Heart right ventricle (tissue), 16 donors: ENCODE measurements at regions not wholly inside any gene's neighbourhood (a gene's known extent, or its start where the extent isn't known, plus 50 kb on each side); places are given as distances from the start of the nearest gene placed in this dataset.

Source experiments
- ATAC-seq, 8 donors: fragments of 200-7000 bp; cut with Tn5 transposase; one replicate each; pipeline ENCODE4 v1.9.1; 2020; ENCODE audit warnings: mild to moderate bottlenecking in 8 of 8, moderate library complexity in 8 of 8, moderate number of reproducible peaks in 1 of 8
- DNase-seq, 2 donors: peaks; one replicate each; pipeline ENCODE4 v3.0.0-alpha.2; 2020
- H3K27ac ChIP-seq, 10 donors: fragments of 200-600 bp; sonication (generic) in 2 of 10; one replicate each; pipeline versions ENCODE4 v1.5.0 to v1.8.0; 2020 to 2022; ENCODE audit warnings: mild to moderate bottlenecking in 3 of 10
- H3K27me3 ChIP-seq, 7 donors: fragments of 200-600 bp; one replicate each; pipeline ENCODE4 v1.8.0; 2021 to 2022; ENCODE audit warnings: mild to moderate bottlenecking in 2 of 7
- H3K36me3 ChIP-seq, 9 donors: fragments of 200-600 bp; sonication (generic) in 1 of 9; one replicate each; pipeline versions ENCODE4 v1.5.0 to v1.8.0; 2020 to 2022; ENCODE audit warnings: mild to moderate bottlenecking in 2 of 9
- H3K4me1 ChIP-seq, 9 donors: fragments of 200-600 bp; sonication (generic) in 1 of 9; one replicate each; pipeline versions ENCODE4 v1.5.0 to v1.8.0; 2020 to 2022; ENCODE audit warnings: mild to moderate bottlenecking in 4 of 9
- H3K4me3 ChIP-seq, 10 donors: fragments of 200-600 bp; sonication (generic) in 2 of 10; one replicate each; pipeline versions ENCODE4 v1.5.0 to v1.8.0; 2020 to 2022; ENCODE audit warnings: mild to moderate bottlenecking in 7 of 10, moderate library complexity in 2 of 10
- H3K9me3 ChIP-seq, 11 donors: fragments of 200-600 bp in 10 of 11; sonication (generic) in 2 of 11; one replicate each; pipeline versions ENCODE4 v1.5.0 to v1.8.0; 2013 to 2022; ENCODE audit warnings: mild to moderate bottlenecking in 2 of 11, control low read depth in 1 of 11, moderate library complexity in 1 of 11
- CTCF ChIP-seq, 9 donors: fragments of 200-600 bp; sonication (generic) in 2 of 9; IDR thresholded peaks; one replicate each; pipeline versions ENCODE4 v1.5.0 to v1.8.0; 2021 to 2022; ENCODE audit warnings: antibody characterized with exemption in 9 of 9, mild to moderate bottlenecking in 5 of 9, moderate library complexity in 1 of 9
- WGBS, 2 donors: extraction: QIAGEN DNeasy Blood & Tissue Kit; methylation state at CpG; one replicate each; pipeline ENCODE4 v1.1.7; 2013; ENCODE audit warnings: inconsistent platforms in 1 of 2; 5-methylcytosine and 5-hydroxymethylcytosine counted together
- intact Hi-C, 10 donors: fragments of 100-400 bp; cut with DNase I; formaldehyde crosslinking; loops; one replicate each; pipeline versions ENCODE4 v1.11.1 to v1.14.2; 2022
- donor health status: Arrhythmogenic right ventricular cardiomyopathy.
- donor health status: ischemic (EF 13 %, LVEDD 7.1; RV severe dilation, severe dysfunction).
- donor health status: healthy with polysubstance abuse.
- donor health status: DM: no; HTN: yes; CAD: no.
- donor health status: DM: no; HTN: no; CAD: no.
- donor health status: ischemic (EF 25% LVEDD 6.9; RV normal size, moderate dysfunction).
- donor health status: ischemic (EF 25% LVEDD 5.7; RV mildly dilated, moderate dysfunction).
- donor health status: healthy.
- donor health status: DM: yes; HTN: yes; CAD: no.
- donor health status: Ischemic cardiomyopathy.
- donor health status: ischemic (EF 35%, LVEDD 5.7; RV mildly dilated, moderate dysfunction).
- donor health status: nonischemic (EF 11% LVEDD 7.7; RV severe dilation, severe dysfunction).
- donor health status: DM: yes; HTN: yes; CAD: no.
- donor health status: PGD.
- donor health status: ischemic (EF 29% LVEDD 5.4; RV normal size, mild dysfunction).
- donor health status: nonischemic (EF 23%, LVEDD 6.1; RV moderate dilation, normal function).

DNA sequence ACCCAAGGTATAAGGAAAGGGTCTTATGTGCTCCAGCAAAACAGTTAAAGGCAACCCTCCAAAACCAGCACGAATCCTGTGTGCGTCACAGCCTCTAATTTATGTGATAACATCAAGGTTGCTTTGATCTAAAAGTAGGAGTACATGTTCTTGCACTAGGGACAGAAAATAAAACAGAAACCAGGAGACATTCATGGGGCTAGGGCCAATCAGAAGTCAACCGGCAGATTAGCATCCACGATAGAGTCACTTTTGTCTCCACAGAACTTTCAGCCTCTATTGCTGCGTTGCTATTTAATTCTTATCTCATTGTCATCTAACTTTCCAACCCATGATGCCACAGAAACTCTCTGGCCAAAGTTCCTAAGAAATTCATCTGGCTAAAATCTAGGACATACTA, 178.8 kb upstream of the PTCHD4 start:
- Histone ChIP-seq H3K27me3 (no peaks in the 10 kb centered on the region), H3K9me3 (peaks cover 0 to 31% (median 5%) of the 10 kb centered on the region in 11 donors), H3K4me3 (no peak overlapping the region), H3K4me1 (no peaks in the 10 kb centered on the region), H3K27ac (no peak overlapping the region), H3K36me3 (no peaks in the 10 kb centered on the region)
- no peak for ATAC-seq
- 77 to 80% methylated on average over 5 of the region's 5 CpGs for WGBS, 2 donors
- TF ChIP-seq CTCF (IDR thresholded peaks at IDR 0.05): no peak
- DNase-seq: no peak
- intact Hi-C loops: no loop called here

GRCh38 chr6:48281217-48281616, 170.2 kb upstream of the PTCHD4 start:
- Histone ChIP-seq H3K36me3 (no peaks in the 10 kb centered on the region), H3K9me3 (peaks cover 0 to 16% (median under 1%) of the 10 kb centered on the region in 11 donors), H3K4me3 (no peak overlapping the region), H3K27ac (no peak overlapping the region), H3K4me1 (no peaks in the 10 kb centered on the region), H3K27me3 (no peaks in the 10 kb centered on the region)
- ATAC-seq (no peak), DNase-seq (no peak)
- TF ChIP-seq CTCF (IDR thresholded peaks at IDR 0.05): no peak
- 48 to 61% methylated on average over 1 of the region's 1 CpG for WGBS, 2 donors
- intact Hi-C loops: no loop called here

DNA sequence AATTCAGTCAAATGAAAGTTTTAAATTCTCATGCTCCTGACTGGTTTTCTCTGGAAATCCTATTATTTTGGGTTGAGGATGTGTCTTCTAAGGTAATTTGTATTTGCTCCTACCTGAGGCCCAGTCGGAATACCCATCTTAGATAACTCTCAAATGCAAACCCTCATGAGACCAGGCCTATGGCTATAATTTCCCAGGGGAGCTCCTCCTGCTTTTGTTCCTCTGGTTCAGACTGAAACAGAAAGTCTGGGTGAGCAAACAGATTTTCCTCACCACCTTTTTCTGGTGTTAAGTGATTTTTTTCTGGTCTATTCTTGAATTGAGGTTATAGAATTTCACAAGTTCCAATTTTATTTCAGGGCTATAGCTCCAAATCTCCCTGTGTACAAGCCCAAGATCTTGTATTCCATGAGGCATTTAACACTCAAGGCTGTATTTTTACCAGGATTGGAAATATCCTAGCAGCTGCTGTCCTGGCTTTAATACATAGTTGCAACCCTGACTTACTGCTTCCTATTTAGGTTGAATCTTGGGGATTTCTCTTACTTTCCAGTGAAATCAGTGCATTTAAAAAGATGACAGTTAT, 169.1 kb upstream of the PTCHD4 start:
- no peak for TF ChIP-seq CTCF (IDR thresholded peaks at IDR 0.05)
- 58 to 63% methylated on average over 1 of the region's 1 CpG for WGBS, 2 donors
- H3K4me1 ChIP-seq: no peaks in the 10 kb centered on the region
- no peak overlapping the region for H3K27ac ChIP-seq
- H3K4me3 ChIP-seq: no peak overlapping the region
- H3K9me3 ChIP-seq: peaks cover 0 to 5% (median 0%) of the 10 kb centered on the region in 11 donors
- ATAC-seq: no peak
- no peaks in the 10 kb centered on the region for H3K36me3 ChIP-seq
- intact Hi-C loops: no loop called here
- H3K27me3 ChIP-seq: peaks cover 0 to 3% (median 0%) of the 10 kb centered on the region in 7 donors
- DNase-seq: no peak

DNA sequence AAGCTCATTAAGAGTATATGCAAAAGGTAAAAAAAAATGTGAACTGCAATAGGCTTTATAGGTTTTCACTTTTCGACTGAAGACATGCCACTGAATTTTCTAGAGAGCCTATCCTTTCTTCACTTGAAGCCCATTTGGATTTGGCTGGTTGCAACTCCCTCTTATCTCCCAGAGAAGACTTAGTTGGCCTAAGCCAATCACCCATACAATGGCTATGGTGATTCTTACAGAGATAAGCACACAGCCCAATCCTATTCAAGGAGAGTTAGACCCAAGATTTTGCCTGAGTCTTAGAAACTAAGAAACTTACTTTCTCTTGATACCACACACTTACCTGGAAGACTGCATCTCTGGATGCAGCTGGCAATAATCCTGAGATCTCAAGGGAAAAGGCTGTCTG, 167.3 kb upstream of the PTCHD4 start:
- Histone ChIP-seq H3K9me3 (no peaks in the 10 kb centered on the region), H3K4me1 (no peaks in the 10 kb centered on the region), H3K27ac (no peak overlapping the region), H3K27me3 (peaks cover 0 to 3% (median 0%) of the 10 kb centered on the region in 7 donors), H3K4me3 (no peak overlapping the region), H3K36me3 (no peaks in the 10 kb centered on the region)
- no peak for TF ChIP-seq CTCF (IDR thresholded peaks at IDR 0.05)
- no peak for ATAC-seq
- intact Hi-C loops: no loop called here
- 85% methylated on average over 1 of the region's 1 CpG for WGBS, 2 donors
- DNase-seq: no peak
